H1 (cell line): ENCODE measurements at regions not wholly inside any gene's neighbourhood (a gene's known extent, or its start where the extent isn't known, plus 50 kb on each side); places are given as distances from the start of the nearest gene placed in this dataset.

Experiments
- CTCF ChIA-PET: fragments of 300-600 bp; sonication (Branson Sonifier 250); formaldehyde crosslinking; loops from one replicate; lab custom pipeline; 2021; ENCODE audit not compliant: partially characterized antibody; lab: Charles Lee
- POLR2A ChIA-PET: fragments of 300-600 bp; sonication (Branson Sonifier 250); formaldehyde crosslinking; loops from one replicate; lab custom pipeline; 2021; ENCODE audit warnings: inconsistent platforms; ENCODE audit not compliant: partially characterized antibody; lab: Charles Lee
- DNase-seq, 2 experiments: peaks; one replicate each; pipeline versions ENCODE4 v3.0.0 to v3.0.0-alpha.2; 2010 to 2022; ENCODE audit warnings: low spot score in 2 of 2, low read depth in 1 of 2, mixed read lengths in 1 of 2
- FAIRE-seq: peaks from 2 replicates; lab custom pipeline; 2011; peaks lifted over from hg19 to GRCh38; lab: Jason Lieb, UNC
- H2AFZ ChIP-seq: 2 replicates; pipeline ENCODE4 v1.8.1; 2012; ENCODE audit warnings: low read length, inconsistent platforms
- H2AK5ac ChIP-seq: 2 replicates; pipeline ENCODE4 v1.6.1; 2013; ENCODE audit warnings: low read depth, low read length
- H2BK120ac ChIP-seq: replicated peaks from 2 replicates; pipeline ENCODE3; 2013; ENCODE audit warnings: low read depth, low read length, inconsistent platforms
- H2BK12ac ChIP-seq: 2 replicates; pipeline ENCODE4 v1.6.1; 2013; ENCODE audit warnings: low read depth, low read length
- H2BK15ac ChIP-seq: 2 replicates; pipeline ENCODE4 v1.6.1; 2013; ENCODE audit warnings: low read length
- H2BK20ac ChIP-seq: 2 replicates; pipeline ENCODE4 v1.6.1; 2013; ENCODE audit warnings: low read length
- H2BK5ac ChIP-seq: 2 replicates; pipeline ENCODE4 v1.6.1; 2013; ENCODE audit warnings: low read depth, low read length
- H3K14ac ChIP-seq: 2 replicates; pipeline ENCODE4 v1.6.1; 2013; ENCODE audit warnings: inconsistent platforms; ENCODE audit not compliant: insufficient read length
- H3K18ac ChIP-seq: 2 replicates; pipeline ENCODE4 v1.6.1; 2013; ENCODE audit warnings: low read length; ENCODE audit errors: extremely low read depth
- H3K23ac ChIP-seq: 2 replicates; pipeline ENCODE4 v1.6.1; 2013; ENCODE audit warnings: inconsistent platforms; ENCODE audit not compliant: insufficient read length
- H3K23me2 ChIP-seq: 2 replicates; pipeline ENCODE4 v1.6.1; 2013; ENCODE audit warnings: low read depth, low read length
- H3K27ac ChIP-seq: 2 replicates; pipeline ENCODE4 v1.6.1; 2011; ENCODE audit warnings: low read depth, low read length, inconsistent platforms
- H3K27me3 ChIP-seq, 4 experiments: replicated peaks in 1 of 4; 1 replicate in 1 of 4; 2 replicates in 3 of 4; pipeline versions ENCODE4 v1.6.1 to v1.8.1; 2011 to 2013; ENCODE audit warnings: low read length in 3 of 4, mild to moderate bottlenecking in 3 of 4, inconsistent platforms in 2 of 4, mixed read lengths in 2 of 4, moderate library complexity in 1 of 4; ENCODE audit not compliant: control insufficient read depth in 3 of 4, insufficient read depth in 3 of 4; ENCODE audit errors: extremely low read depth in 1 of 4
- H3K36me3 ChIP-seq, 4 experiments: 2 replicates each; pipeline versions ENCODE4 v1.6.1 to v1.8.1; 2011 to 2013; ENCODE audit warnings: mild to moderate bottlenecking in 4 of 4, low read length in 3 of 4, moderate library complexity in 2 of 4, control low read depth in 1 of 4, inconsistent platforms in 1 of 4; ENCODE audit not compliant: insufficient read depth in 4 of 4, control insufficient read depth in 2 of 4
- H3K4ac ChIP-seq: replicated peaks from 2 replicates; pipeline ENCODE3; 2013; ENCODE audit warnings: low read length, low read depth, mixed read lengths, inconsistent platforms; ENCODE audit not compliant: insufficient read length
- H3K4me1 ChIP-seq, 4 experiments: replicated peaks in 1 of 4; 1 replicate in 1 of 4; 2 replicates in 3 of 4; pipeline versions ENCODE4 v1.6.1 to v1.8.1; 2011 to 2013; ENCODE audit warnings: low read length in 3 of 4, inconsistent platforms in 2 of 4, mixed read lengths in 1 of 4; ENCODE audit not compliant: insufficient read depth in 4 of 4, control insufficient read depth in 3 of 4
- H3K4me2 ChIP-seq, 2 experiments: 2 replicates each; pipeline versions ENCODE4 v1.6.1 to v1.8.1; 2011 to 2013; ENCODE audit warnings: low read depth in 2 of 2, low read length in 2 of 2, control low read depth in 1 of 2, inconsistent platforms in 1 of 2, mild to moderate bottlenecking in 1 of 2; ENCODE audit not compliant: insufficient read depth in 1 of 2
- H3K4me3 ChIP-seq, 4 experiments: fragments of 200-600, 300-600 bp in 1 of 4; sonication (generic), shearing (Covaris generic), sonication (Bioruptor Twin) in 1 of 4; 2 replicates each; pipeline versions ENCODE4 v1.5.1 to v1.8.1; 2011 to 2016; ENCODE audit warnings: low read length in 4 of 4, low read depth in 3 of 4, control low read depth in 2 of 4, inconsistent platforms in 2 of 4, mild to moderate bottlenecking in 2 of 4, mixed read lengths in 1 of 4, moderate library complexity in 1 of 4; ENCODE audit not compliant: insufficient read depth in 2 of 4; ENCODE audit errors: extremely low read depth in 1 of 4
- H3K56ac ChIP-seq: replicated peaks from 2 replicates; pipeline ENCODE3; 2013; ENCODE audit warnings: low read depth, mild to moderate bottlenecking, mixed read lengths, low read length, inconsistent platforms; ENCODE audit not compliant: insufficient read length
- H3K79me1 ChIP-seq: 2 replicates; pipeline ENCODE4 v1.6.1; 2013; ENCODE audit warnings: low read depth, low read length, control low read depth
- H3K79me2 ChIP-seq, 2 experiments: 2 replicates each; pipeline versions ENCODE4 v1.6.1 to v1.8.1; 2012 to 2013; ENCODE audit warnings: low read length in 2 of 2, mild to moderate bottlenecking in 2 of 2, inconsistent platforms in 1 of 2; ENCODE audit not compliant: insufficient read depth in 2 of 2, control insufficient read depth in 1 of 2
- H3K9ac ChIP-seq, 4 experiments: replicated peaks in 1 of 4; 1 replicate in 1 of 4; 2 replicates in 3 of 4; pipeline versions ENCODE4 v1.6.1 to v1.8.1; 2011 to 2013; ENCODE audit warnings: low read depth in 3 of 4, low read length in 3 of 4, control low read depth in 2 of 4, mild to moderate bottlenecking in 2 of 4, moderate library complexity in 2 of 4, inconsistent platforms in 1 of 4; ENCODE audit errors: extremely low read depth in 1 of 4
- H3K9me3 ChIP-seq, 2 experiments: 2 replicates each; pipeline versions ENCODE4 v1.6.1 to v1.8.1; 2012 to 2013; ENCODE audit warnings: mild to moderate bottlenecking in 2 of 2, moderate library complexity in 2 of 2, control low read depth in 1 of 2, inconsistent platforms in 1 of 2, low read depth in 1 of 2, low read length in 1 of 2, mixed read lengths in 1 of 2; ENCODE audit not compliant: insufficient read depth in 2 of 2
- H4K20me1 ChIP-seq, 2 experiments: replicated peaks in 1 of 2; 2 replicates each; pipeline versions ENCODE3 to v1.8.1; 2011 to 2013; ENCODE audit warnings: inconsistent platforms in 2 of 2, low read length in 2 of 2, mild to moderate bottlenecking in 1 of 2; ENCODE audit not compliant: insufficient read depth in 2 of 2, control insufficient read depth in 1 of 2
- H4K5ac ChIP-seq: 2 replicates; pipeline ENCODE4 v1.6.1; 2013; ENCODE audit warnings: low read length, low read depth, mixed read lengths, inconsistent platforms; ENCODE audit not compliant: insufficient read length
- H4K8ac ChIP-seq: 2 replicates; pipeline ENCODE4 v1.8.0; 2013; ENCODE audit warnings: mild to moderate bottlenecking, moderate library complexity, low read length, inconsistent platforms; ENCODE audit not compliant: insufficient read depth; ENCODE audit errors: extremely low read depth
- H4K91ac ChIP-seq: replicated peaks from 2 replicates; pipeline ENCODE3; 2013; ENCODE audit warnings: low read length, mixed read lengths, inconsistent platforms; ENCODE audit not compliant: insufficient read length
- ATF3 ChIP-seq: IDR thresholded peaks from 2 replicates; pipeline ENCODE4 v1.6.1; 2011; ENCODE audit warnings: low read depth, mild to moderate bottlenecking, low read length; ENCODE audit not compliant: insufficient read depth
- CTBP2 ChIP-seq: IDR thresholded peaks from 2 replicates; pipeline ENCODE4 v1.7.0; 2011; ENCODE audit warnings: borderline replicate concordance, mild to moderate bottlenecking, moderate library complexity, mixed read lengths, low read length; ENCODE audit not compliant: insufficient read depth, insufficient read length
- EZH2 ChIP-seq: fragments of 200-600 bp; sonication (generic); IDR thresholded peaks from 2 replicates; pipeline ENCODE4 v1.7.1; 2012; ENCODE audit warnings: low read depth, mild to moderate bottlenecking, moderate library complexity, low read length, inconsistent platforms; ENCODE audit not compliant: severe bottlenecking
- POLR2A ChIP-seq, 2 experiments: IDR thresholded peaks; 1 replicate in 1 of 2; 2 replicates in 1 of 2; pipeline ENCODE4 v1.6.1; 2011; ENCODE audit warnings: low read depth in 2 of 2, low read length in 2 of 2, mild to moderate bottlenecking in 2 of 2; ENCODE audit errors: control extremely low read depth in 1 of 2
- WGBS, 2 experiments: shearing (Covaris generic) in 1 of 2; methylation state at CpG; one replicate each; pipeline versions ENCODE4 v1.1.6 to v1.1.7; 2013 to 2015; ENCODE audit warnings: low lambda C conversion rate in 2 of 2, mixed read lengths in 2 of 2, inconsistent platforms in 1 of 2, low coverage in 1 of 2, missing lambda C conversion rate in 1 of 2; ENCODE audit not compliant: insufficient replicate concordance in 2 of 2, insufficient coverage in 1 of 2, insufficient read length in 1 of 2; ENCODE audit errors: extremely low coverage in 1 of 2, missing lambda C conversion rate in 1 of 2; 5-methylcytosine and 5-hydroxymethylcytosine counted together

GRCh38 chr12:28096649-28097048, 93.6 kb upstream of the CCDC91 start:
- H3K79me1 ChIP-seq, result no peaks in the 10 kb centered on the region
- WGBS, 2 experiments, result 71% methylated on average over 2 of the region's 2 CpGs; no CpG with 5 or more reads in 1 of the 2 experiments
- no peaks in the 10 kb centered on the region; the same call in 1 of the 2 replicates for H3K23me2 ChIP-seq
- H3K9ac ChIP-seq, result no peak overlapping the region
- H2BK15ac ChIP-seq, result no peak overlapping the region
- H4K20me1 ChIP-seq, result no peaks in the 10 kb centered on the region
- no peak overlapping the region for H3K4me3 ChIP-seq
- TF ChIP-seq ATF3 (no peak), EZH2 (no peak), CTBP2 (no peak), POLR2A (IDR thresholded peaks at IDR 0.05; ENCODE audit: control extremely low read depth in 1 of 2, low read depth in 2 of 2, low read length in 2 of 2) (no peak)
- TF ChIP-seq, all 59 proteins: peak for 0
- POLR2A ChIA-PET, result no interaction called here
- Histone ChIP-seq H3K4me2 (no peak overlapping the region), H2BK12ac (no peak overlapping the region), H3K4ac (no peak overlapping the region), H2BK120ac (no peak overlapping the region), H3K4me1 (no peaks in the 10 kb centered on the region), H3K14ac (no peak overlapping the region), H3K9me3 (no peaks in the 10 kb centered on the region), H3K36me3 (no peaks in the 10 kb centered on the region), H3K56ac (no peak overlapping the region), H3K23ac (no peak overlapping the region), H3K18ac (no peak overlapping the region), H3K27ac (no peak overlapping the region), H2AFZ (no peak overlapping the region), H3K79me2 (no peaks in the 10 kb centered on the region), H4K5ac (no peak overlapping the region), H4K91ac (no peak overlapping the region), H4K8ac (no peak overlapping the region), H2AK5ac (no peak overlapping the region), H2BK5ac (no peak overlapping the region), H2BK20ac (no peak overlapping the region), H3K27me3 (no peaks in the 10 kb centered on the region)
- DNase-seq, result no peak
- CTCF ChIA-PET, result interaction anchor here (0.6 to 1.1 kb wide), 3 partner anchors 9 to 771 kb away, joined by 3 read pairs; no protein-coding TSS in a partner anchor
- FAIRE-seq, result no peak
